GM13977 (cell line): ENCODE measurements at regions not wholly inside any gene's neighbourhood (a gene's known extent, or its start where the extent isn't known, plus 50 kb on each side); places are given as distances from the start of the nearest gene placed in this dataset.

ENCODE experiments used
- DNase-seq: peaks from one replicate; pipeline ENCODE4 v3.0.0; 2012; ENCODE audit warnings: low spot score
- in situ Hi-C: fragments of 300-500 bp; cut with MboI; formaldehyde crosslinking; loops from one replicate; pipeline ENCODE4 v1.12.0; 2022; ENCODE audit warnings: low sequenced_read_pairs, low pct_unique_long_range_greater_than_20kb, mixed read lengths, inconsistent platforms; ENCODE audit not compliant: unreplicated experiment
- TF ChIP-seq, protein P1 (sequence below): IDR thresholded peaks from 2 replicates; pipeline ENCODE4 v1.5.1; 2012; ENCODE audit warnings: mild to moderate bottlenecking, control low read depth; ENCODE audit not compliant: insufficient read depth; ENCODE audit errors: extremely low read depth, missing control alignments

DNA sequence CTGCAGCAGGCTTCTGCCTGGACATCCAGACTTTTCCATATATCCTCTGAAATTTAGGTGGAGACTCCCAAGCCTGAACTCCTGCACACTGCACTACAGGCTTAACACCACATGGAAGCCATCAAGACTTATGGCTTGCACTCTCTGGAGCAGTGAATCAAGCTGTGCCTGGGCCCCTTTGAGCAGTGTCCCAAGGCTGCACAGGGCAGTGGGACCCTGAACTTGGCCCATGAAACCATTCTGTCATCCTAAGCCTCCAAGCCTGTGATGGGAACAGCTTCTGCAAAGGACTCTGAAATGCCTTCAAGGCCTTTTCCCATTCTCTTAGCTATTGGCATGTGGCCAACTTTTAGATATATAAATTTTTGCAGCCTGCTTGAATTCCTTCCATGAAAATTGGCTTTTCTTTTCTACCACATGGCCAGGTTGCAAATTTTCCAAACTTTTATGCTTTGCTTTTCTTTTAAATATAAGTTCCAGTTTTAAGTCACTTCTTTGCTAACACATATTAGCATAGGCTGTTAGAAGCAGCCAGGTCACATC, 257.8 kb upstream of the DCBLD2 start:
- in situ Hi-C loops, result loop anchor here (25.0 kb wide), 1 partner anchor 347 kb away; no protein-coding TSS in a partner anchor
- DNase-seq, result no peak
- TF ChIP-seq, protein P1, sequence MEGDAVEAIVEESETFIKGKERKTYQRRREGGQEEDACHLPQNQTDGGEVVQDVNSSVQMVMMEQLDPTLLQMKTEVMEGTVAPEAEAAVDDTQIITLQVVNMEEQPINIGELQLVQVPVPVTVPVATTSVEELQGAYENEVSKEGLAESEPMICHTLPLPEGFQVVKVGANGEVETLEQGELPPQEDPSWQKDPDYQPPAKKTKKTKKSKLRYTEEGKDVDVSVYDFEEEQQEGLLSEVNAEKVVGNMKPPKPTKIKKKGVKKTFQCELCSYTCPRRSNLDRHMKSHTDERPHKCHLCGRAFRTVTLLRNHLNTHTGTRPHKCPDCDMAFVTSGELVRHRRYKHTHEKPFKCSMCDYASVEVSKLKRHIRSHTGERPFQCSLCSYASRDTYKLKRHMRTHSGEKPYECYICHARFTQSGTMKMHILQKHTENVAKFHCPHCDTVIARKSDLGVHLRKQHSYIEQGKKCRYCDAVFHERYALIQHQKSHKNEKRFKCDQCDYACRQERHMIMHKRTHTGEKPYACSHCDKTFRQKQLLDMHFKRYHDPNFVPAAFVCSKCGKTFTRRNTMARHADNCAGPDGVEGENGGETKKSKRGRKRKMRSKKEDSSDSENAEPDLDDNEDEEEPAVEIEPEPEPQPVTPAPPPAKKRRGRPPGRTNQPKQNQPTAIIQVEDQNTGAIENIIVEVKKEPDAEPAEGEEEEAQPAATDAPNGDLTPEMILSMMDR, result no peak

DNA sequence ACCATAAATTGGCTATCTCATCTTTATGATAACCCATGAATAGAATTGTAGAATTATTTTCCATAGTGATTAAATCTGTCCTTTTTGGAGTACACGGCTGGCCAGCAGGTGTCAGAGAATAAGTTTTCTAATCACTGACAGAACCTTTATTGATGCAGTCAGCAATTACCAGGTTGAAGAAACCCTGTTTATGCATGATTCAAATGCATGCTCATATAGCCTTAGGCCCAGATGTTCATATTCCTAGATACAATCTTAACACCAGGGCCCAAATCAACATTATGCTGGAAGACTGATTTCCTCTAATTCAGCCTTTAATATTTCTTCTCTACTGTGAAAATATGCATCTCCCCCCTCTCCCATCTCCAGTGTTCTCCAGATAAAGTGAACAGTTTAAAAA, 243.5 kb upstream of the DCBLD2 start:
- TF ChIP-seq, protein P1, result no peak
- in situ Hi-C loops, result no loop called here
- DNase-seq, result no peak

DNA sequence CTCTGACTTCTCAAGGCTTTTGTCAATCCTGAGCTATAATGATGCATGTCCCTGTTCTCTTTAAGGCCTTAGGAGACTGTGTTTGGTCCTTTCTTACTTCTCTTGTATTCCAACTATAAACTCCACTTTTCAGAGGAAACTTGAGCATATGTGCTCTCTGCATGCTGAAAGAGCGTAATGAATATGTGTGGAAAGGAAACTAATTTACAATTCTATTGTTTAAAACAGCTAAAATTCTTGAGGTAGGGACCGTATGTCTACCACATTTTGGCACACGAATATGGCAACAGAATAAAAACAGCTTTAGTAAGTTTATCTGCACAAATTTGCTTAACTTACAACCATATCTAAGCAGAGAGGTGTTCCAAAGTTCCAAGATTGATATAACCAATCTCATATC, 242.0 kb upstream of the DCBLD2 start:
- in situ Hi-C loops, result no loop called here
- no peak for DNase-seq
- TF ChIP-seq, protein P1, result no peak

- in situ Hi-C loops, result no loop called here
- TF ChIP-seq, protein P1, result no peak
- DNase-seq, result no peak
Measured at GRCh38 chr3:99134986-99135385, 233.5 kb upstream of the DCBLD2 start.

- DNase-seq, result no peak
- TF ChIP-seq, protein P1, result no peak
- in situ Hi-C loops, result no loop called here
Measured at GRCh38 chr3:99131876-99132275, 230.4 kb upstream of the DCBLD2 start.

GRCh38 chr3:99128725-99129505, 227.4 kb upstream of the DCBLD2 start:
- TF ChIP-seq, protein P1, result no peak
- no peak for DNase-seq
- in situ Hi-C loops, result no loop called here
